HUES6 (cell line): ENCODE measurements at regions not wholly inside any gene's neighbourhood (a gene's known extent, or its start where the extent isn't known, plus 50 kb on each side); places are given as distances from the start of the nearest gene placed in this dataset.

Experiments used
- H3K27ac ChIP-seq: 2 replicates; pipeline ENCODE4 v1.7.0; 2013; ENCODE audit warnings: low read depth, mild to moderate bottlenecking, low read length, inconsistent platforms
- H3K27me3 ChIP-seq: 2 replicates; pipeline ENCODE4 v1.6.1; 2013; ENCODE audit warnings: low read length; ENCODE audit not compliant: control insufficient read depth, insufficient read depth
- H3K36me3 ChIP-seq: 2 replicates; pipeline ENCODE4 v1.6.1; 2013; ENCODE audit warnings: low read length; ENCODE audit not compliant: control insufficient read depth, insufficient read depth
- H3K4me1 ChIP-seq: 2 replicates; pipeline ENCODE4 v1.6.1; 2013; ENCODE audit warnings: low read length; ENCODE audit not compliant: control insufficient read depth, insufficient read depth
- H3K4me3 ChIP-seq: 2 replicates; pipeline ENCODE4 v1.5.1; 2013; ENCODE audit warnings: low read depth, low read length
- H3K9ac ChIP-seq: one replicate; pipeline ENCODE4 v1.6.1; 2013; ENCODE audit warnings: mild to moderate bottlenecking, low read length
- H3K9me3 ChIP-seq: 2 replicates; pipeline ENCODE4 v1.6.1; 2013; ENCODE audit warnings: low read depth, low read length; ENCODE audit not compliant: control insufficient read depth, insufficient read depth

GRCh38 chr2:7209757-7210555 lies 292.7 kb downstream of the RNF144A start:
- Histone ChIP-seq H3K4me3 (no peak overlapping the region), H3K27ac (no peak overlapping the region), H3K9ac (no peak overlapping the region), H3K9me3 (no peaks in the 10 kb centered on the region), H3K27me3 (no peaks in the 10 kb centered on the region), H3K36me3 (no peaks in the 10 kb centered on the region), H3K4me1 (peaks cover 8% of the 10 kb centered on the region)

DNA sequence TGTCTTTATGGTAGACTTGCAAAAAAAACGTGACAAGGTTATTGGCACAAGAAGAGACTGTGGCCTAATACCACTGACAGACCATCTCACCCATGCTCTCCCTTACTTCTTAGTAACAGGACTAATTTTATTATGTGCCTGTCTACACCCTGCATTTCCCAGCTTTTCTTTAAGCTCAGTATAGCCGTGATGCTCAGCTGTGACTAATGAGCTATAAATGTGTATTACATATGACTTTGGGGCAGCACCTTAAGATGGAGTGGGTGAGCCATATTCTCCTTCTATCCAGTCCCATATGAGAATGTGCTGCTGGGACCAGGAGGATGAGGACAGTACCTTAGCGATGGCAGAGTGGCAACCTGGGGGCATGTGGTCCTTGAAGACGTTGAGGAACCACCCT lies 293.5 kb downstream of the RNF144A start:
- no peaks in the 10 kb centered on the region for H3K9me3 ChIP-seq
- H3K27me3 ChIP-seq: no peaks in the 10 kb centered on the region
- H3K4me1 ChIP-seq: peaks cover 8% of the 10 kb centered on the region
- H3K4me3 ChIP-seq: no peak overlapping the region
- H3K27ac ChIP-seq: no peak overlapping the region
- H3K9ac ChIP-seq: no peak overlapping the region
- H3K36me3 ChIP-seq: no peaks in the 10 kb centered on the region

DNA sequence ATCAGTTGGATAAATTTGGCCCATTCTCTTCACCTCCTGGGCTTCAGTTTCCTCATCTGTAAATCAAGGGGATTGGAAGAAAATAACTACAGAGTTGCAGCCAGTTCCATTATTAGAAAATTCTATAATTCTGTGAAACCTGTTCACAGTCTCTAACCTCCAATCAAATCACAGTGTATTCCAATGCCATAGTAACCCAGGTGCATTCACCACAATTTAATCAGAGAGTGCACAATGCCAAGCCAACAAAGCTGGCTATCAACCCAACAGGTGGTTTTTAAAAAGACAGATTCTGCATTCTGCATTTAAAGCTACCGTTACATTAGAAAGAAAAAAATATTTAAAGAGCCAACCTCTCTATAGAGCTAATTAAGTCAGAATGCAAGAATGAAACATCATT lies 308.6 kb downstream of the RNF144A start:
- no peak overlapping the region for H3K9ac ChIP-seq
- no peaks in the 10 kb centered on the region for H3K36me3 ChIP-seq
- no peaks in the 10 kb centered on the region for H3K9me3 ChIP-seq
- peaks cover 18% of the 10 kb centered on the region for H3K4me1 ChIP-seq
- no peak overlapping the region for H3K4me3 ChIP-seq
- H3K27ac ChIP-seq: no peak overlapping the region
- no peaks in the 10 kb centered on the region for H3K27me3 ChIP-seq

DNA sequence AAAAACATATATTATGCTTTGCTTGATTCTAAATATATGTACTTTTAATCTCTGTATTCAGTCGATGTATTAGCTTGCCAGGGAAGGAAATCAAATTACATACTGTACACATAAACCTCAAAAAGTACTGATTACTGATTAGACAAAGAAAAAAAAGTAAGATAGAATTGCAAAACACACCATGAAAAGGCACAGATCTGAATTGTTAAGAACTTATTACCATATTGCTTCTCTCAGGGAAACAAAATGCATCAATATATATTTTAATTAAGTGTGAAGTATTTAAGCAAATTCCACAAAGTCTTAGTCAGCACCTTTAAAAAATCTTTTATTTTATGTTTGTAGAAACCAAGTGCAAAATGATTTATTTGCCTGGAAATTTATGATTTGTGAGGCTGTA lies 309.3 kb downstream of the RNF144A start:
- Histone ChIP-seq H3K27ac (no peak overlapping the region), H3K36me3 (no peaks in the 10 kb centered on the region), H3K27me3 (no peaks in the 10 kb centered on the region), H3K4me1 (peaks cover 18% of the 10 kb centered on the region), H3K9ac (no peak overlapping the region), H3K9me3 (no peaks in the 10 kb centered on the region), H3K4me3 (no peak overlapping the region)

GRCh38 chr2:7233126-7233525 lies 315.9 kb downstream of the RNF144A start:
- Histone ChIP-seq H3K27me3 (no peaks in the 10 kb centered on the region), H3K36me3 (no peaks in the 10 kb centered on the region), H3K9me3 (no peaks in the 10 kb centered on the region), H3K9ac (no peak overlapping the region), H3K4me1 (no peaks in the 10 kb centered on the region), H3K4me3 (no peak overlapping the region), H3K27ac (no peak overlapping the region)

DNA sequence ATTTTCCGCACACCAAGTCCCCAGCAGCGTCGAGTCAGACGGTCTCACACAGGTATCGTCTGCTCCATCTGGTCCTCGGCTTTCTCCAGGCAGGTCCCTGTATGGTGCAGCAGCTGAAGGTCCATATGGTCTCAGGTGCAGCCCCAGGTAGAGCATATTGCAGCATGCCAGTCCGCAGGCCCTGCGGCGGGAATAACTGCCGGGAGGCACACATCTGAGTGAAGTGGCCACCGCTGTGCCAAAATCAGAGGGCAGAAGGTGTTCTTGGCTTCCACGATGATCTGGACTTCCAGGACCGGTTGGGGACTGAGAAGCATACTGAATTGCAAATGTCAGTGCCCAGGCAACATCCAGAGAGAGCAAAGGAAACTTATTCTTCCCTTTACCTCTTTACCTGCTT lies 320.3 kb downstream of the RNF144A start:
- 0 out of 2 replicates have a peak, but pooled peaks cover 5% of the 10 kb centered on the region for H3K4me1 ChIP-seq
- no peaks in the 10 kb centered on the region for H3K9me3 ChIP-seq
- H3K27ac ChIP-seq: no peak overlapping the region

DNA sequence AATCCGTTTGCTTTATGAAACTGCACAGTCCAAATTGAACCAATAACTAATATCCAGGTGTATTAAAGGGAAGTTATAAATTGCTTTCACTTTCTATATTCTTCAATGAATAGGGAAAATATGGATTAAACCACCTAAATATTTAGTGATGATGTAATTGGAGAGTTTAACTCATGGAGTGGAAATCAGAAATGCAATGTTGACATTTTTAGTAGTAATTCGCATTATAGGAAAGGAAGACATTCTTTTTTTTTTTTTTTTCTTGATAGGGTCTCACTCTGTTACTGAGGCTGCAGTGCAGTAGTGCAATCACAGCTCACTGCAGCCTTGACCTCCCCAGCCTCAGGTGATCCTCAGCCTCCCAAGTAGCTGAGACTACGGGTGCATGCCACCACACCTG lies 321.9 kb downstream of the RNF144A start:
- no peak overlapping the region for H3K9ac ChIP-seq
- no peaks in the 10 kb centered on the region for H3K9me3 ChIP-seq
- H3K4me1 ChIP-seq: 0 out of 2 replicates have a peak, but pooled peaks cover 5% of the 10 kb centered on the region
- H3K27me3 ChIP-seq: no peaks in the 10 kb centered on the region
- H3K36me3 ChIP-seq: no peaks in the 10 kb centered on the region
- H3K27ac ChIP-seq: no peak overlapping the region
- H3K4me3 ChIP-seq: no peak overlapping the region

More for the DNA sequence above, 320.3 kb downstream of the RNF144A start:
- Histone ChIP-seq H3K36me3 (no peaks in the 10 kb centered on the region), H3K4me3 (no peak overlapping the region), H3K27me3 (no peaks in the 10 kb centered on the region), H3K9ac (no peak overlapping the region)

- Histone ChIP-seq H3K27me3 (no peaks in the 10 kb centered on the region), H3K9me3 (no peaks in the 10 kb centered on the region), H3K4me1 (0 out of 2 replicates have a peak, but pooled peaks cover 5% of the 10 kb centered on the region), H3K4me3 (no peak overlapping the region), H3K36me3 (no peaks in the 10 kb centered on the region), H3K27ac (no peak overlapping the region), H3K9ac (no peak overlapping the region)
Measured at GRCh38 chr2:7241041-7241745, 324.0 kb downstream of the RNF144A start.

DNA sequence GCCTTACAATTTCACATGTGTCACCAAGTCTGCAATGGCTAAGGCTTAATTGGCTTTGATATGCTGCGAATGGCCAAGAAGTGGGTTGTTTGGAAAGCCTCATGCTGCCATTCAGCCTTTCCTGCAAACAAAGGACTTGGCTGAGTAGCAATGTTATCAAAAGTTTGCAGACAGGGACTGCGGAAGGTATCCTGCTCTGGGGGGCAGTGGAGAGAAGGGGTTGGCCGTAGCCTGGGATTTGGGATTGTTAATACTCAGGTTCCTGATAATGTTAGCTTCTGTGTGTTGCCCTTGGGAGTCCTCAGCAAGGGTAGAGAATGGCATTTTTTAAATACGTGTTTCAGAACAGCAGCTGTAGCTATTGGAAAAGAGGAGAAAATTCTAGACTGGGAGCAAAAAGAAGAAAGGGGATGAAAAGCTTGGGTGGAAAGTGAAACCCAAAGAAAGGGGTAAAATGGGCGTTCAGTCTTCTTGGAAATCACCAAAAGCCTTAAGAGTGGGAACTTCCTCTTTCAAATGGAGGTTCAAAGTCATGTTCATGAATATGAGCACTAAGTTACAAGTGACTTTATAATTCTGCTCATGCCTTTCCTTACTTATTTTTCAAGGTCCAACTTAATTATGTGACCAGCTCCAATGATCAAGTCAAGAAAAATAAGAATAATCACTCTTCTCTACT lies 325.1 kb downstream of the RNF144A start:
- Histone ChIP-seq H3K4me3 (no peak overlapping the region), H3K27me3 (no peaks in the 10 kb centered on the region), H3K4me1 (0 out of 2 replicates have a peak, but pooled peaks cover 5% of the 10 kb centered on the region), H3K9ac (no peak overlapping the region), H3K36me3 (no peaks in the 10 kb centered on the region), H3K9me3 (no peaks in the 10 kb centered on the region), H3K27ac (no peak overlapping the region)

DNA sequence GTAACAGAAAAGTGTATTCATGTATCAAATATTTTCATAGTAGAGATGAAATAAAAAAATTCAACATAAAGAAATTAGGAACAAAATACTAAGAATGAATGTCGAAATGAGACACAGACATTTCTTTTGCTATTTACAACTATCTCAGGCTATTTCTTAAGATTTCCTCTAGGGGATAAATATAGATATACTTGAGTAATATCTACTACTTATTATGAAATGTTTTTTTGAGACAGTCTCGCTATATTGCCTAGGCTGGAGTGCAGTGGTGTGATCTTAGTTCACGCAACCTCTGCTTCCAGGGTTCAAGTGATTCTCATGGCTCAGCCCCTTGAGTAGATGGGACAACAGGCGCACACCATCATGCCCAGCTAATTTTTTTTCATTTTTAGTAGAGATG lies 326.1 kb downstream of the RNF144A start:
- Histone ChIP-seq H3K4me3 (no peak overlapping the region), H3K4me1 (0 out of 2 replicates have a peak, but pooled peaks cover 5% of the 10 kb centered on the region), H3K9ac (no peak overlapping the region), H3K27me3 (no peaks in the 10 kb centered on the region), H3K36me3 (no peaks in the 10 kb centered on the region), H3K9me3 (no peaks in the 10 kb centered on the region), H3K27ac (no peak overlapping the region)

DNA sequence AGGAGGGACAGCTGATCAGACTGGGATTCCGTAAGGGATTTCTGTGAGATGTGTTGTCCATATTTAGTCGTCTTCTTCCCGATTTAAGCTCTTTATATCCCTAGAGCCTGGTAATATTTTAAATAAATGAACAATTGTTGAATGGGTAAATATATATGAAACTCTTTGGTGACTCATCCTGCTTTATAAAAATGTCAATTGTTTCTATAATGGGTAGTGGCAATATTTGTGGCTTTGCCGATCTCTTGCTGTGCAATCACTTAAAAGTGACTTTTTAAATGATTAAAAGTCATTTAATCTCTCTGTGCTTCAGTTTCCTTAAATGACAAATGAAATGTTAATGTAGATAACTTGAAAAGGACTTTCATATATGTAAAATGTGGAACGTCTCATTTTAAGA lies 339.2 kb downstream of the RNF144A start:
- Histone ChIP-seq H3K27ac (no peak overlapping the region), H3K9me3 (peaks cover 8% of the 10 kb centered on the region), H3K36me3 (no peaks in the 10 kb centered on the region), H3K4me1 (no peaks in the 10 kb centered on the region; the same call in 1 of the 2 replicates), H3K4me3 (no peak overlapping the region), H3K9ac (no peak overlapping the region), H3K27me3 (no peaks in the 10 kb centered on the region)
